ENCODE measurements at regions not wholly inside any gene's neighbourhood (a gene's known extent, or its start where the extent isn't known, plus 50 kb on each side); places are given as distances from the start of the nearest gene placed in this dataset.
A peak's percentile ranks its signal among the peaks of the same experiment; 100 is the strongest.
"Not testable (repeated sequence)": the region's sequence is repeated elsewhere in the genome, so short reads cannot be mapped to it uniquely, and the experiment has no call there.

GRCh38 chr5:21469523-21470101 lies 1383.5 kb downstream of the CDH12 start:
- CTCF ChIA-PET = interaction anchor here (0.6 kb wide), 1 partner anchor 480 kb away, joined by 3 read pairs; no protein-coding TSS in a partner anchor
- DNase-seq (ENCODE audit: low read depth); H3K27me3 ChIP-seq (ENCODE audit: control insufficient read depth, insufficient read depth, low read length); POLR2A ChIA-PET; H3K4me3 ChIP-seq (ENCODE audit: low read depth, low read length); H3K36me3 ChIP-seq (ENCODE audit: control insufficient read depth, insufficient read depth, low read length): not testable (repeated sequence)
- TF ChIP-seq CTCF (IDR thresholded peaks at IDR 0.05; ENCODE audit: insufficient read depth, low read depth, low read length) = peak; percentile 44

DNA sequence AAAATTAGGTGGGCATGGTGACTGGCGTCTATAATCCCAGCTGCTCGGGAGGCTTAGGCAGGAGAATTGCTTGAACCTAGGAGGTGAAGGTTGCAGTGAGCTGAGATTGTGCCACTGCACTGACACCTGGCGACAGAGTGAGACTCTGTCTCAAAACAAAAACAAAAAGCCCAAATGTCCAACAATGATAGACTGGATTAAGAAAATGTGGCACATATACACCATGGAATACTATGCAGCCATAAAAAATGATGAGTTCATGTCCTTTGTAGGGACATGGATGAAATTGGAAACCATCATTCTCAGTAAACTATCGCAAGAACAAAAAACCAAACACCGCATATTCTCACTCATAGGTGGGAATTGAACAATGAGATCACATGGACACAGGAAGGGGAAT lies 1385.6 kb downstream of the CDH12 start:
- H3K4me3 ChIP-seq (ENCODE audit: low read depth, low read length); H3K27me3 ChIP-seq (ENCODE audit: control insufficient read depth, insufficient read depth, low read length); DNase-seq (ENCODE audit: low read depth); H3K36me3 ChIP-seq (ENCODE audit: control insufficient read depth, insufficient read depth, low read length); CTCF ChIA-PET; POLR2A ChIA-PET: not testable (repeated sequence)

- POLR2A ChIA-PET; DNase-seq (ENCODE audit: low read depth); H3K27me3 ChIP-seq (ENCODE audit: control insufficient read depth, insufficient read depth, low read length); H3K36me3 ChIP-seq (ENCODE audit: control insufficient read depth, insufficient read depth, low read length): not testable (repeated sequence)
- peak overlapping the region; percentile 68 for H3K4me3 ChIP-seq (ENCODE audit: low read depth, low read length)
- CTCF ChIA-PET = interaction anchor here (1.0 kb wide), 2 partner anchors 10 to 13 kb away, joined by 3 to 4 read pairs; no protein-coding TSS in a partner anchor
These were observed 1393.4 kb downstream of the CDH12 start for GRCh38 chr5:21459744-21460073.

GRCh38 chr5:21452449-21452848 lies 1400.7 kb downstream of the CDH12 start:
- H3K36me3 ChIP-seq (ENCODE audit: control insufficient read depth, insufficient read depth, low read length) = no peaks in the 10 kb centered on the region
- H3K27me3 ChIP-seq (ENCODE audit: control insufficient read depth, insufficient read depth, low read length) = no peaks in the 10 kb centered on the region
- ChIA-PET CTCF (no interaction called here), POLR2A (no interaction called here)
- no peak for DNase-seq (ENCODE audit: low read depth)
- no peak overlapping the region for H3K4me3 ChIP-seq (ENCODE audit: low read depth, low read length)
- TF ChIP-seq CTCF (IDR thresholded peaks at IDR 0.05; ENCODE audit: insufficient read depth, low read depth, low read length) = no peak

DNA sequence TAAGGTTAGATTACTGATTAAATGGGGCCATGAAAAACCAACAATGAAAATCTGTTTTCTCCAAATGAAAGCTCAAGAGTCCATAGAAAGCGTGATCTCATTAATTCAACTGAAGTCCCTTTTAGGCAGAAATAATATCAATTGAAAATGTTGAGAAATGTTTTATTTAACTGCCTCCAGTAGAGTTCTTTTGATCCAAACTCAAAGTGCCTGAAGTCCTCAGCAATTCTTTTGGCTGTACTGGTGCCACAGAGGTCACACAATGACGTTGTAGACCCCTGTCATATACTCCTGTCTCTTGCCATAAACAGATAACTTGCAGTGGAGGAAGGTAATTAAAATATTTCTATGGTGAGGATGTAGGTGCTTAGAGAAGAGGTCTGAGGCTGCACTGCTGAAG lies 1420.5 kb downstream of the CDH12 start:
- Histone ChIP-seq H3K36me3 (ENCODE audit: control insufficient read depth, insufficient read depth, low read length) (no peaks in the 10 kb centered on the region), H3K4me3 (ENCODE audit: low read depth, low read length) (no peak overlapping the region), H3K27me3 (ENCODE audit: control insufficient read depth, insufficient read depth, low read length) (no peaks in the 10 kb centered on the region)
- ChIA-PET CTCF (no interaction called here), POLR2A (no interaction called here)
- no peak for DNase-seq (ENCODE audit: low read depth)
- TF ChIP-seq CTCF (IDR thresholded peaks at IDR 0.05; ENCODE audit: insufficient read depth, low read depth, low read length) = no peak

DNA sequence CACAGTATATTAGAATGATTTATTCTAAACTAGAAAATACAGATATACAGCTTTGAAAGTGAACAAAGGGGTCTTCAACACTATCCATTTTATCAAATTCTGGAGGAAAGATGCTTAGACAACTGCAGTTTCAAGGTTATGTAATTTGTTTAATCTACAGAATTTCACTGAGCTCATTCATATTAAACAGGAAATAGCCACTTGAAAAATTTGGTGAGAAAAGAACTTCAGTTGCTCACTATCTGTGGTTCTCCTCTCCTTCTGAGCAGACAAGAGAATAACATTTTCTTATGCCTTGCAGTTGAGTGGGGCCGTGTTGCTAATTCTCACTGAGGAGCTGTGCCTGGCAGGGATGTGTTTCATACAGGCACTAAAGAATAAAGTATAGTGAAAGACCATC lies 1428.2 kb downstream of the CDH12 start:
- DNase-seq (ENCODE audit: low read depth) = no peak
- Histone ChIP-seq H3K36me3 (ENCODE audit: control insufficient read depth, insufficient read depth, low read length) (no peaks in the 10 kb centered on the region), H3K27me3 (ENCODE audit: control insufficient read depth, insufficient read depth, low read length) (no peaks in the 10 kb centered on the region), H3K4me3 (ENCODE audit: low read depth, low read length) (no peak overlapping the region)
- POLR2A ChIA-PET = no interaction called here
- CTCF ChIA-PET = no interaction called here
- no peak for TF ChIP-seq CTCF (IDR thresholded peaks at IDR 0.05; ENCODE audit: insufficient read depth, low read depth, low read length)

All from BJ (cell line).